Muscle layer of colon (tissue), 2 donors: ENCODE measurements at regions not wholly inside any gene's neighbourhood (a gene's known extent, or its start where the extent isn't known, plus 50 kb on each side); places are given as distances from the start of the nearest gene placed in this dataset.

Experiments used
- H3K27ac ChIP-seq: one replicate; pipeline ENCODE4 v1.7.0; 2013; ENCODE audit warnings: low read depth, mild to moderate bottlenecking, low read length, moderate library complexity
- H3K27me3 ChIP-seq, 2 donors: one replicate each; pipeline ENCODE4 v1.7.0; 2013; ENCODE audit warnings: low read length in 2 of 2, mild to moderate bottlenecking in 2 of 2; ENCODE audit not compliant: insufficient read depth in 2 of 2, control insufficient read depth in 1 of 2
- H3K36me3 ChIP-seq: one replicate; pipeline ENCODE4 v1.7.0; 2013; ENCODE audit warnings: mild to moderate bottlenecking, low read length; ENCODE audit not compliant: insufficient read depth
- H3K4me1 ChIP-seq: one replicate; pipeline ENCODE4 v1.7.0; 2013; ENCODE audit warnings: mild to moderate bottlenecking, low read length; ENCODE audit not compliant: insufficient read depth
- H3K4me3 ChIP-seq, 2 donors: one replicate each; pipeline ENCODE4 v1.7.0; 2013; ENCODE audit warnings: low read length in 2 of 2, low read depth in 1 of 2, mild to moderate bottlenecking in 1 of 2, moderate library complexity in 1 of 2
- H3K9ac ChIP-seq: one replicate; pipeline ENCODE4 v1.7.0; 2013; ENCODE audit warnings: low read length
- H3K9me3 ChIP-seq: one replicate; pipeline ENCODE4 v1.7.0; 2013; ENCODE audit warnings: mild to moderate bottlenecking, low read length
- donor health status: abdominal sarcoma.
- donor health status: Adenocarcinoma of cecum.

DNA sequence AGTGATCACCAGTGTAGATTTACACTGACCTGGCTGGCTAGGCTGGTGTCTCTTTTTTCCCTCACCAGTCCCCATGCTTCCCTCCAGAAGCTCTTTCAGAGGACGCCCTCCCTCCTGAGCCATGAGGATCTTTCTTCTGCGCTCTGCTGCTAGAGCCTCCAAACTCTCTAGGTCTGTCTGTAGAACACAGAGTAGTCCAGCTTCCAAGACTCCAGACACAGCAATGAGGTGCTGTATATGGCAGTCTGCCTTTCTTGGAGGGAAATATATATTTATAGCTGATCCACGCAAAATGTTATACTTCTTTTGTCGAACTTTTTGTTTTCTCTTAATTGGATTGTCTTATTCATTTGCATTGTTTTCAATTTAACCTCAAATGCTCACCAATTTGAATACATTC is 1121.8 kb downstream of the ROBO2 start:
- no peak overlapping the region for H3K9ac ChIP-seq
- no peaks in the 10 kb centered on the region for H3K27me3 ChIP-seq
- no peak overlapping the region for H3K27ac ChIP-seq
- H3K4me3 ChIP-seq: no peak overlapping the region
- H3K36me3 ChIP-seq: no peaks in the 10 kb centered on the region
- no peaks in the 10 kb centered on the region for H3K9me3 ChIP-seq
- H3K4me1 ChIP-seq: no peaks in the 10 kb centered on the region

DNA sequence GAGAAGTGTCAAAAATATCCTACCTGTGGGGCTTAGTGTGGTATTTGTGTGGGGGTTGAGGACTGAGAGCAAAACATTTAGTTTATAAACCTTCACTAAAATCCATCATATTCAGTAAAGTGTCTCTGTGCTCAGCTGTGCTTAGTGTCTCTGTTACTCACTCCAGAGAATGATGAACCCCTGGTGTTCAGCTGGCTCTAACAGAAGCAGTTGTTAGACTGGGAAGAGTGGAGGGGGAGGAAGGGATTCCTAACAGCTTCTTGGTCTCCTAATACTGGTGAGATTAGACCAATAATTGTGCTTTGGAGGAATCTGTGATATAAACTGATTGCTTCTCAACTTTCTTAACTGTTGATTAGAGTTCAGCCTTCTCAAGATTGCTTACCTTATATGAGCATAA is 1123.5 kb downstream of the ROBO2 start:
- Histone ChIP-seq H3K9ac (no peak overlapping the region), H3K4me1 (no peaks in the 10 kb centered on the region), H3K4me3 (no peak overlapping the region), H3K27ac (no peak overlapping the region), H3K36me3 (no peaks in the 10 kb centered on the region), H3K27me3 (no peaks in the 10 kb centered on the region), H3K9me3 (no peaks in the 10 kb centered on the region)

DNA sequence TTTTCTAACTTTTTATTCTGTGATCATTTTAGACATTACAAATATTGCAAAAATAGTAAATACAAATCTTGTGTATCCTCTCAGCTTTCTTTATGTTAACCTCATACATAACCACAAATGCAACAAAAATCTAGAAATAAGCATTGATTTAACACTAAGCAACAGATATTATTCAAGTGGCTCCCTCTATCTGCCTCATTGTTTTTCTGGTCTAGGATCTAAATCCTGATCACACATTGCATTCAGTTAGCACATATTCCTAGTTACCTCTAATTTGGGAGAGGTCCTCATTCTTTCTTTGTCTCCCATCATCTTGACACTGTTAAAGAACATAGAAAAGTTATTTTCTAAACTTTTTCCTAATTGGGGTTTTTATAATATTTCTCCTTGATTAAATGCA is 1126.0 kb downstream of the ROBO2 start:
- H3K36me3 ChIP-seq: no peaks in the 10 kb centered on the region
- no peaks in the 10 kb centered on the region for H3K4me1 ChIP-seq
- H3K27ac ChIP-seq: no peak overlapping the region
- no peaks in the 10 kb centered on the region for H3K9me3 ChIP-seq
- H3K9ac ChIP-seq: no peak overlapping the region
- H3K27me3 ChIP-seq: no peaks in the 10 kb centered on the region
- H3K4me3 ChIP-seq: no peak overlapping the region

DNA sequence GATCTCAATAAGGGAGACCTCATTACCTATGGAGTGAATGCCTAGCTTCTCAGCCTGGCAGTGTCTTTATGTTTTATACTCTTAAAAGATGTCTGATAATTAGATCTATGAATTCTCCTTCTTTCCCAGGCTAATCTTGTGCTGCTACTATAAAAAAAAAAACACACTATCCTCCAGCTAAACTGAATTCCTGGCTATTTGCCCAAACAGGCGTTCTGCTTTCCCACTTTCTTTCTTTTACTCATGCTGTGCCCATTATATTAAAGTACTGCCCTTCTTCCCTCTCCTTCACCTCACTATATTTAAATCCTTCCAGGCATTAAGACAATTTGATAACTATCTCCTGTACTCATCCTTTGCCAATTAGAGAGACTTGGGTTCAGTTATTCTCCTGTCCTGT is 1134.9 kb downstream of the ROBO2 start:
- no peaks in the 10 kb centered on the region for H3K36me3 ChIP-seq
- no peaks in the 10 kb centered on the region for H3K9me3 ChIP-seq
- H3K4me3 ChIP-seq: no peak overlapping the region
- no peaks in the 10 kb centered on the region for H3K27me3 ChIP-seq
- no peak overlapping the region for H3K9ac ChIP-seq
- H3K27ac ChIP-seq: no peak overlapping the region
- no peaks in the 10 kb centered on the region for H3K4me1 ChIP-seq

DNA sequence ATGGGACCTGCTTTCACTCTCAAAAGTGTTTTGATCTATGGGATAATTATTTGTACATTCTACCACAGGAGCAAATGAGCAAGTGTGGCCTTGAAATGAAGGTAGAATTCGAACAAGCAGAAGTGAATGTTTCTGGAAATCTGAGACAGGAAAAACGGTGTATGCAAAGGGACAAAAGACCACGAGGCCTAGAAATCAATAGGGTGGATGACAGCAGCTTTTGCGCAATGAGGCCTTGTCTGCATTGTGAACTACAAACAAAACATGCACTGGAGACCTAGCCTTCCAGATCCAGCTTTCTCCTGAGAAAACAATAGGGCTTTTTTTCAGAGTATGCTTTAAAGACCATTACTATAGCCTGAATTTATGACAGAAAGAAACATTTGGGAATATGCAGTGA is 1137.0 kb downstream of the ROBO2 start:
- no peaks in the 10 kb centered on the region for H3K27me3 ChIP-seq
- no peaks in the 10 kb centered on the region for H3K4me1 ChIP-seq
- no peak overlapping the region for H3K4me3 ChIP-seq
- H3K9me3 ChIP-seq: no peaks in the 10 kb centered on the region
- no peak overlapping the region for H3K27ac ChIP-seq
- no peak overlapping the region for H3K9ac ChIP-seq
- no peaks in the 10 kb centered on the region for H3K36me3 ChIP-seq

DNA sequence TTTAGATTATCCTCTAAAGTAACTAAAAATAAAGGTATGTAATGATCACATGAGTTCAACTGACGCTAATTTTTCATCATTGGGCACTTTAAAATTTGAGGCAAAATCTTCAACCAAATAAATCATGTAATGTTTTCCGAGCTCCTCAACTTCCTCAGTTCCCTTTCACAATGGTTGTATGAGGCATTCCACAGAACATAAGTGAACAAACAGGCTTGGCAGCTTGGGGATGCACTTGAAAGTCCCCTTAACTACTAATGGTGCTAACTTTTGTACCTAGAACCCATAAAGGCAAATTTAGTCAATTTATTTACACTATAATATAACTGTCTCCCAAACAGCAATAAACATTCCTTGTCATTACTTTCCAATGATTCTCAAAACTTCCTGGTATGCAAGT is 1137.9 kb downstream of the ROBO2 start:
- no peak overlapping the region for H3K27ac ChIP-seq
- no peaks in the 10 kb centered on the region for H3K36me3 ChIP-seq
- H3K4me1 ChIP-seq: no peaks in the 10 kb centered on the region
- no peak overlapping the region for H3K4me3 ChIP-seq
- no peak overlapping the region for H3K9ac ChIP-seq
- H3K9me3 ChIP-seq: no peaks in the 10 kb centered on the region
- H3K27me3 ChIP-seq: no peaks in the 10 kb centered on the region

DNA sequence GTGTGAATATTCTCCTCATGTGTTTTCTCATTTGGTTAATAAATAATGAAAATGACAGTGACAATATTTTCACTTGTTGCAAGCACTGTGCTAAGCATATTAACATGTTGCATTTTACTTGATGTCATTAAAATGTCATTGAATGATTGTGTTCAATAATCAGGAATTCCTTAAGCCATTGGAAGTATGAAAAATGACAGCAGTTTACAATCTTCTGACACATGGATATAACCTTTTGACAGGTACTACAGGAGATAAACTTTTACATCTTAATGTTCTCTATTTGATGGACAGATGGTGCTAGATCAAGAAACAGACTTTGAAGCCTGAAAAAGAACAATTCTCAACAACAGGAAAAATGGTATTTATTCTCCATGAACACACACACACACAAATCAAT is 1138.3 kb downstream of the ROBO2 start:
- Histone ChIP-seq H3K27me3 (no peaks in the 10 kb centered on the region), H3K4me3 (no peak overlapping the region), H3K9ac (no peak overlapping the region), H3K9me3 (no peaks in the 10 kb centered on the region), H3K4me1 (no peaks in the 10 kb centered on the region), H3K27ac (no peak overlapping the region), H3K36me3 (no peaks in the 10 kb centered on the region)

DNA sequence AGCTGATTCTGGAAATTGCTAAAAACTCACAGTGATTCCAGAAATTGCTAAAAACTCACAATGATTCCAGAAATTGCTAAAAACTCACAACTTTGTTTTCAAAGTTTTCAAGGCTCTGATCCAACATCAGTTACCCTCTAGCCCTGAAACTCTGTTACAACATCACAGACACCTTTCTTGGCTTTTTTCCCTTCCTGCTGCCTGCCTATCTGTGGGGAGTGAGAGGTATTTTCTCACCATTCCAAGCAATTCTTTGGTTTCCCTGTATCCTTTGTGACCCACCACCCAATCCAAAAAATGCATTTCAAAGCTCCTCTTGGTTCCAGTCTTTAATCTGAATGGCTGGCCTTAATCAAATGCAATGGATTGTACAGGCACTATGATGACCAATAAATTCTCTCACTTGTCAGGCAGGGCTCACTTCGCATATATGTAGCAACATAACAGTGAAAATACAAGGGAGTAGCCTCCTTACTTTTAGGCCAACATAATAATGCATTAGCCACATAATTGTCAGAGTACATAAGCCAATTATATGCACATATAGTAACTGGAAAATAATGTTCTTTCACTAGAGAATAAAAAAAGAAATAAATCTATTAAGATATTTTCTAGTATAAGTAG is 1139.0 kb downstream of the ROBO2 start:
- H3K4me1 ChIP-seq: no peaks in the 10 kb centered on the region
- H3K27me3 ChIP-seq: no peaks in the 10 kb centered on the region
- no peak overlapping the region for H3K27ac ChIP-seq
- no peaks in the 10 kb centered on the region for H3K36me3 ChIP-seq
- H3K9ac ChIP-seq: no peak overlapping the region
- no peak overlapping the region for H3K4me3 ChIP-seq
- H3K9me3 ChIP-seq: no peaks in the 10 kb centered on the region

DNA sequence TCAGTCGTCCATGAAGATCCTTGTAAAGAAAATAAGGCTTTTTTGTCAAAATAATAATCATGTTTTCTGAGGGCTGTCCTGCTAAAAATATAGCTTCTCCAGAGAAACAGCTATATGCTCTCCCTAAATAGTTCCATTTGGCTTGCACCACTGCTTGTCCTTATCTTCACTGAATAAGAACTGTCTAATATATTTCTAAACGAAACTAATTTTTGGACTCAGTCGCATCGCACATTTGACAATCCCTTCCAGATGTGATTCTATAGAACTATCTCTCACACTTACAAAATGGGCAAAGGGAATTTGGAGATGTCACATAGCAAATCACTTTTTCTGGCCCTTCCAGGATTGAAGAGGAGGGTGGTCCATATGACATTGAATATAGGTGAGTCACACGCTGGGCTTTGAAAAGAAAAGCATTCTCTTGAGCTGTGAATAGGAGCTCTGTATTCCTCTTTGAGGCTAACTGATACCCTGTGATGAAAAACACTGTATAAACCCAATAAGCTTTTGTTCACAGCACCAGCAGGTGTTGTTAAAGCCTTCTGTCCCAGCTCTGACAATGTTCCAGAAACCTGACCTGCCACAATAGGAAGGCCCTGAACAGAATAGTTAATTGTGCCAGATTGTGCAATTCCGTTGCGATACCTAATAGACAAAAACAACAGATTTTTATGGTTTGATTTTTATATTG is 1144.2 kb downstream of the ROBO2 start:
- Histone ChIP-seq H3K9me3 (no peaks in the 10 kb centered on the region), H3K36me3 (no peaks in the 10 kb centered on the region), H3K27ac (no peak overlapping the region), H3K9ac (no peak overlapping the region), H3K27me3 (no peaks in the 10 kb centered on the region), H3K4me1 (no peaks in the 10 kb centered on the region), H3K4me3 (no peak overlapping the region)

DNA sequence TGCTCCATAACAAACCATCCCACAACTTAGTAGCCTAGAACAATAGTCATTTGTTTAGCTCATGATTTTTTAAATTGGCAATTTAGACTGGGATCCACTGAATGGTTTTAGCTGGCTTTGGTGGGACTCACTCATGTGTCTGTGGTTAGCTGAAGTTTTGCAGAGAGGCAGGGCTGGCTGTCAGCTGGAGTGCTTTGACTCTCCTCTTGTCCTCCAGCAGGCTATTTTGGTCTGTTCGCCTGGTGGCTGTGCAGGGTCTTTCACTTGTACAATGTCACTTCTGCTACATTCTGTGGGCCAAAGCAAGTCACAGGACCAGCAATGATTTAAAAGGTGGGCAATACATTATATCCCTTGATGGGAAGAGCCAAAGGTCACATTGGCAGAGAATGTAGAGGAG is 1146.5 kb downstream of the ROBO2 start:
- no peaks in the 10 kb centered on the region for H3K9me3 ChIP-seq
- H3K27me3 ChIP-seq: no peaks in the 10 kb centered on the region
- no peaks in the 10 kb centered on the region for H3K4me1 ChIP-seq
- no peak overlapping the region for H3K27ac ChIP-seq
- no peaks in the 10 kb centered on the region for H3K36me3 ChIP-seq
- H3K9ac ChIP-seq: no peak overlapping the region
- H3K4me3 ChIP-seq: no peak overlapping the region

DNA sequence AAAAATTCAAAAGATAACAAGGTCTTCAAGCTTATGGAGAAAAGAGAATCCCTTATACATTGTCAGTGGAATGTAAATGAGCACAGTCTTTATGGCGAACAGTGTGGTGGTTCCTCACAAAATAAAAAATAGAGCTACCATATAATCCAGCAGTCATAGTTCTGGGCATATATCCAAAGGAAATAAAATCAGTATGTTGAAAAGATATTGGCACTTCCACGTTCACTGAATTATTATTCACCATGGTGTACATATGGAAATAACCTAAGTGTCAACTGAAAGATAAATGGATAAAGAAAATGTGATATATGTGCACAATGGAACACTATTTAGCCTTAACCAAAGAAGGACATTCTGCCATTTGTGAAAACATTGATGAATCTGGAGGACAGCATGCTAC is 1161.2 kb downstream of the ROBO2 start:
- no peaks in the 10 kb centered on the region for H3K4me1 ChIP-seq
- H3K36me3 ChIP-seq: no peaks in the 10 kb centered on the region
- no peaks in the 10 kb centered on the region for H3K9me3 ChIP-seq
- H3K9ac ChIP-seq: no peak overlapping the region
- H3K4me3 ChIP-seq: no peak overlapping the region
- H3K27ac ChIP-seq: no peak overlapping the region
- no peaks in the 10 kb centered on the region for H3K27me3 ChIP-seq

DNA sequence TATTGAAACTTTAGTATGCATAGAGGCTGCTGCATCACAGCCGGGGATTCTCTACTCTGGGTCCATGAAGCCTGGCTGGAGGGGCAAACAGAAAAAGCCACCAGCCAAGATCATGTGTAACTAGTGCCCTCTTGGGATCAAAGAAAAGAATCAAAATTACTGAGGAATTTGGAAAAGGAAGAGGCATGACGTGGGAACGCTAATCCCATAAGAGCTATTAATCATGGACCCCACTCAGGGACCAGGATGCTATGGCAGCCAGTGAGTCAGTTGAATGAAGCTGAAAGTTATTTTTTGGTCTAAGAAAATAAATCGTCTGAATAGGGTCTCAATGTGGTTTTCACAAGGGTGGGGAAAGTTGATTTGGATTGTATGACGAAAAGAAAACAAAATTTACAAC is 1165.1 kb downstream of the ROBO2 start:
- Histone ChIP-seq H3K4me3 (no peak overlapping the region), H3K9ac (no peak overlapping the region), H3K36me3 (no peaks in the 10 kb centered on the region), H3K4me1 (no peaks in the 10 kb centered on the region), H3K27me3 (no peaks in the 10 kb centered on the region), H3K9me3 (no peaks in the 10 kb centered on the region), H3K27ac (no peak overlapping the region)
